ENCODE measurements at regions not wholly inside any gene's neighbourhood (a gene's known extent, or its start where the extent isn't known, plus 50 kb on each side); places are given as distances from the start of the nearest gene placed in this dataset.
A peak's percentile ranks its signal among the peaks of the same experiment; 100 is the strongest.
"Not testable (repeated sequence)": the region's sequence is repeated elsewhere in the genome, so short reads cannot be mapped to it uniquely, and the experiment has no call there.

DNA sequence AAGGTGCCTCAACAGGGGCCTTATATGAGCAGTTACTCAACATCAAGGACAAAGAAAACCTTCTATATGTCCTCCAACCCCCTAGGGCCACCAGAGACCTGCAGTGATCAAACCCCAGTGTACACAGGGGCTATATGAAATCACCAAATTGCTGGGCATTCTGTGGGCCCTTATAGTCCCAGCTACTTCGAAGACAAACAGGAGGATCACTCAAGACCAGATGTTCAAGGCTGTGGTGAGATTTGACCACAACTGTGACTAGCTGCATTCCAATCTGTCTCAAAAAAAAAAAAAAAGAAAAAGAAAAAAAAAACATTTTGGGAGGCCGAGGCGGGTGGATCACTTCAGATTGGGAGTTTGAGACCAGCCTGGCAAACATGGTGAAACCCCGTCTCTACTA is 51.0 kb upstream of the PRB2 start:
- DNase-seq (no peak), ATAC-seq (no peak)
- intact Hi-C loops (cut with DNase I, micrococcal nuclease) = no loop called here

DNA sequence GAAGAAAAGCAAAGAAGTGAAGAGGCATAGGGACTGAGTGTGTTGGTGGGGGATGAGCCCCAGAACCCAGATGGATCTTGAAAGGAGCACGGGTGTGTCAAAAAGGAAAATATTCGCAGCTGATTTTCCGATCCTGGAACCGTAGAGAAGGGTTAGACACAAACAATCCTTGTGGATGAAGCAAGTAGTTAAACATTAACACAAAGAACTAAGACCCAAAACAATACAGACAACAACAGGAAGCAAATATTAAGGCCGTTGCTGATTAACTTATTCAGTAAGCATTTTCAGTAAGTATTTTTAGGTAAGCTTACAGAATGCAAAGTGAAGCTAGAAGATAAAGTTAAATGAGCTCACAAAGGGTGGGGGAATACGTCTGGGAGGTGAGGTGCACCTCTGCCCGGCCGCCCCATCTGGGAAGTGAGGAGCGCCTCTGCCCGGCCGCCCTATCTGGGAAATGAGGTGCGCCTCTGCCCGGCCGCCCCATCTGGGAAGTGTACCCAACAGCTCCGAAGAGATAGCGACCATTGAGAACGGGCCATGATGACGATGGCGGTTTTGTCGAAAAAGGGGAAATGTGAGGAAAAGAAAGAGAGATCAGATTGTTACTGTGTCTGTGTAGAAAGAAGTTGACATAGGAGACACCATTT is 62.8 kb upstream of the PRB2 start:
- no peak for DNase-seq
- no peak for ATAC-seq
- intact Hi-C loops (cut with DNase I, micrococcal nuclease) = no loop called here

DNA sequence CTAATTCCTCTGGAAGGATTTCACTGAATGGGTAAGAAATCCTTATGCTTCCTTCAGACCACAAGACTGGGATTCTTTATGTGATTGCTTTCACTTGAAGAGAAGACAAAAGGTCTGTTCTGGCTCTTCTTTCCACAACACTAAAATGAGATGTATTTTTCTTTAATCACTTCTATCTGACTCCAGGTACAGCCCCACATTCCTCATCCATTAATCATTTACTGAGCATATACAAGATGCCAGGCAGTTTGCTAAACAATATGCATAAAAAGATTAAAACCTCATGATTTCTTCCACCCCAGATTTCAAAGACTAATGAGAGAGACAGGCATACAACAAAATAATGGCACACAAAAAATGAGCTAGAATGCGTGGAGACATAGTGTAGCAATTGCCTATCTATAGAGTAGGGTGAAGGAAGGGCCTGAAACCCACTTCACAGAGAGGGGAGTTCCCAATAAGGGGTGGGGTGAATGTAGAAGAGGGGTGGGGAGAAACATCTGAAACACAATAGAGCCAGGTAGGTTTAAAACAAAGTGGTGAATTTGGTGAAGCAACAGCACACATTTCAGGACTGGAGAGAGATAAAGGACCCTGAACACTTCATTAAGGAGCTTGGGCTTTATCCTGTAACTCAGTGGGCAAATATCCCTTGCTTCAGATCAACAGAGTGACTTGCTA is 65.1 kb upstream of the PRB2 start:
- ATAC-seq (no peak), DNase-seq (no peak)
- intact Hi-C loops (cut with DNase I, micrococcal nuclease) = no loop called here

DNA sequence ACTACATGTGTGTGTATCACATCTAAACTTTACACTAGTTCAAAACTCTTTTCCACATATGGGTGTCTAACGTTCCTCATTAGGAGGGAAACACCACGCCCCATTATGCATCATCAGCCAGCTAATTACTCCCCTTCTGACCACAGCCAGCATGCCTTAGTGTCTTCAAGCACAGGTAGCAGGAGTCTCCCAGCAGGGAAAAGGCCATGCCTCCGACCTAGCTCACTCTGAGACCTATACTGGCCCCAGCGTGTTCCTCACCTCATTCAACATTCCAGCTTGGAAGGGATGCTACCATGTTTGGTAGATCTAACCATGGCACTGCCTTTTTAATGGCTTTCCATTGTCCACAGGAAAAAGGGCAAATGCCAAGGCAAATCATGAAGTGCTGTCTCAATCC is 66.1 kb upstream of the PRB2 start:
- ATAC-seq (no peak), DNase-seq (no peak)
- intact Hi-C loops (cut with DNase I, micrococcal nuclease) = no loop called here

DNA sequence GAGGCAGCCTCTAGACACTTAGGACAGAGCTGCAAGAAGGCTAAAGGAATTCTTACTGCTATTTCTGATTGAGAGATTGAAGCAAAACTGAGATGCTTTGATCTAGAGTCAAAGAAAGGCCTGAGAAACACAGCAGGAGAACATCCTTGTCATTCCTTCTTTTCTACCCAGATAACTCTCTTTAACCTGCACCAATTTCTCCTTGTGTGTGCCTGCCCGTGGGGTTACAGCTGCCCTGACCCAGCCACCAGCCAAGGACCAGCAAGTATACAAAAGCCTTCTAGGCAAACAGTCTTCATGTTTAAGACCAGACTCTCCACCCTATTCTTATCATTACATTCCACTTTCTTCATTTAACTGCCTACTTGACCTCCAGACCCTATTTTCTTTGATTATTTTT is 81.7 kb upstream of the PRB2 start:
- intact Hi-C loops (cut with DNase I, micrococcal nuclease) = no loop called here
- ATAC-seq (no peak), DNase-seq (no peak)

GRCh38 chr12:11482955-11483354 is 87.6 kb upstream of the PRB2 start:
- DNase-seq (no peak), ATAC-seq (no peak)
- intact Hi-C loops (cut with DNase I, micrococcal nuclease) = loop anchor here in 1 of 2 donors (10.0 kb wide), 1 partner anchor 258 kb away; no protein-coding TSS in a partner anchor

GRCh38 chr12:11486623-11487444 is 91.5 kb upstream of the PRB2 start:
- peak; percentile 85 for ATAC-seq
- intact Hi-C loops (cut with DNase I, micrococcal nuclease) = loop anchor here in 1 of 2 donors (5.0 to 10.0 kb wide), 2 partner anchors 262 to 715 kb away; no protein-coding TSS in a partner anchor

DNA sequence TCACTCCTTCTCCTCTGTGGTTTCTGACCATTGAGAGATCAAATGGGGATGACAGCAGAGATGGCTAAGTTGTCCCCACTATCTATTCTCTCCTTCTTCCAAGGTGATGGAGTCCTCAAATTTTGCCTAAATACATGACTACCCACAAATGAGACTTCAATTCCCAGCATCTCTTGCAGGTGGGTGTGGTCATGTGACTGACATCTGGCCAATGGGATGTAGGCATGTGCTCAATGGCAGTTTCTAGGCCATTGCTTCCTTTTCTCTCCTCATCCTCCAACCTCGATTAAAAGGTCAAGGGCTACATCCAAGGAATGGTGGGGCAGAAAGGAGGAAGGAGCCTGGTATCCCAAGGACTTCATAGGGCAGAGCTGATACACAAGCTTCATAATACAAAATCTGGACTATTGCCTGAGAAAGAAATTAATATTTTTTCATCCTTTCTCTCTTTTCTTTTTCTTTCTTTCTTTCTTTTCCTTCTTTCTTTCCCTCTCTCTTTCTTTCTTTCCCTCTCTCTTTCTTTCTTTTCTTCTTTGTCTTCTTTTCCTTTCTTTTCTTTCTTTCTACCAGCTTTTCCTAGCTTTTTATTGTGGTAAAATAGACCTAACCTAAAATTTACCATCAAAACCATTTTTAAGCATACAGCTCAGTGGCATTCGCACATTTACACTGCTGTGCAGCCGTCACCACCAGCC is 100.9 kb upstream of the PRB2 start:
- ATAC-seq (no peak), DNase-seq (no peak)
- intact Hi-C loops (cut with DNase I, micrococcal nuclease) = no loop called here

More at GRCh38 chr12:11486623-11487444, 91.5 kb upstream of the PRB2 start:
- peak; percentile 58 to 80 for DNase-seq

DNA sequence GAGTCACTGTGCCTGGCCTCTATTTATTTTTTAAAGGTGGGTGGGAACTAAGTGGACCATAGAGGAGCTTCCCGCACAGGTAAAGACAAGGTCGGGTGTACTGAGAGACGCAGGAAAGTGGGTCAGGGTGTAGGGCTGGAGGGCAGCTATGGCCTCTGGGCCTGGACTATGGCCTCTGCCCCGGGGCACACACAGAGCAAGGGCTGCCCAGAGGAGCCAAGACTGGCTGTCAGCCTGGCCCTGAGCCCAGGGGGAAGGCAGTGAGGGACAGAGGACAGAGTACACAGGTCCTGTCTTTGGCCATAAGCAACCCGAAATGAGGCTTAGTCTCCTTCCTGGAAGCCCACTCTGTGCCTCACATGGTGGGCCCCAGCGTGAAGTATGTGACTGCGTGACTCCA is 102.1 kb upstream of the PRB2 start:
- intact Hi-C loops (cut with DNase I, micrococcal nuclease) = no loop called here
- no peak for DNase-seq
- ATAC-seq = no peak

GRCh38 chr12:11497995-11498394 is 102.6 kb upstream of the PRB2 start:
- intact Hi-C loops (cut with DNase I, micrococcal nuclease) = no loop called here
- DNase-seq (no peak), ATAC-seq (no peak)

DNA sequence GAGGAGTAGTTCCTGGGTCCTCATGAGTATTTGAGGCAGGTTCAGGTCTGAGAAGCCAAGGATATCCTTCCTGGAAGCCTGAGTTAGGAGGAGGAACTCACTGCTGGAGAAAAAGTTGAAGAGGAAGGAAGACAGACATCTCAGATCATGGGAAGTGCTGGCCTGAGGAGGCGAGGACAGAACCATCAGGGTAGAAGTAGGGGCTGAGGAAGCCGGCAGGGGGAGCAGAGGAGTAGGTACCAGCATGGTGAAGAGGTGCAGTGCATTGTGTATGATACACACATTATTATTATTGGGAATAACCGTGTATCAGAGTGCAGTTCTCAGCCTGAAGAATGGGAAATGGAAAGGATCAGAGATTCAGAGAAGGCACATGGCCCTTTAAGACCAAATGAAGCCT is 103.2 kb upstream of the PRB2 start:
- intact Hi-C loops (cut with DNase I, micrococcal nuclease); ATAC-seq: not testable (repeated sequence)
- DNase-seq = peak in 1 of 2 donors; percentile 16

DNA sequence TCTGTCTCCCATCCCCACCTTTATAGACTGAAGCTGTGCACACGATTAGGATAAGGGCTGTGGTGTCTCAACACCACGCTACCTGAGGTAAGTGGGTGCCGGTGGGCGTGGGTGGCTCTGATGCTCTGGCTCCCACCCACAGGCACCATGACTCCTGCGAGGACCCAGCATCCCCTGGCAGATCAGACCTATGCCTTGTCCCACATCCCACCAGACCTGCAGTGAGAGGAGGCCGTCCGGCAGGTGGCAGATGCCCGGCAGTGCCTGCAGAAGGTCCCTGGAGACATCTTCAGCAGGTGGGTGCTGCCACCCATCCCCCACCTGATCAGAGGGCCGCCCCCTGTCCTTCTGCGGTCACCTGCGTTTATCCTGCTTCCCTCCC is 104.4 kb upstream of the PRB2 start:
- no peak for ATAC-seq
- no peak for DNase-seq
- intact Hi-C loops (cut with DNase I, micrococcal nuclease) = no loop called here

DNA sequence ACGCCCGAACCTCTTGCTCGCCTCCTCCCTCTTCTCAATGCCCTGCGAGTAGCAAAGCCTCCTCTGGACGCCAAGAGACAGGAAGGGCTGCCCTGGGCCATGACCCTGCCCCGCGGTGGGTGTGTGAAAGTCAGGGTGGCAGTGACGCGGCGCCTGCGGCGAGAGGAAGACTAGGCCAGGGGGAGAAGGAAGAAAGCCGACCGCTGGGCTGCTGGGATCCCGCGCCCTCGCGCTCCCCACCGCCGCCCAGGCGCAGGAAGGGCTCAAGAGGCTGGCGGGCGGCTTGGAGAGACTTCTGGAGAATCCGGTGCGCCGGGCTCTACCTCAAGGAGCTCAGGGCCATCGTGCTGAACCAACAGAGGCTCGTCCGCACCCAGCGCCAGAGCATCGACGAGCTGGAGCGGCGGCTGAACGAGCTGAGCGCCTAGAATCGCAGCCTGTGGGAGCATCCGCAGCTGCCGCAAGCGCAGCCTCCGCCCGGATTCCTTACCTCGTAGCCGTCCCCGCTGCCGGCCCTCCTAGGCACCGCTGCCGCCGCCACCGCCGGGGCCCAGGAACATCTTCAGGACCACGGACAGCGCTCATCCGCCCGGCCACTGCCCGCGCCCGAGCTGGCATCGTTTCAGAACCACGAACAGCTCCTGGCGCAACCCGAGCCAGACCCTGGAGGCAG is 105.0 kb upstream of the PRB2 start:
- peak; percentile 59 to 88 for DNase-seq
- intact Hi-C loops (cut with DNase I, micrococcal nuclease) = no loop called here
- peak; percentile 93 for ATAC-seq

DNA sequence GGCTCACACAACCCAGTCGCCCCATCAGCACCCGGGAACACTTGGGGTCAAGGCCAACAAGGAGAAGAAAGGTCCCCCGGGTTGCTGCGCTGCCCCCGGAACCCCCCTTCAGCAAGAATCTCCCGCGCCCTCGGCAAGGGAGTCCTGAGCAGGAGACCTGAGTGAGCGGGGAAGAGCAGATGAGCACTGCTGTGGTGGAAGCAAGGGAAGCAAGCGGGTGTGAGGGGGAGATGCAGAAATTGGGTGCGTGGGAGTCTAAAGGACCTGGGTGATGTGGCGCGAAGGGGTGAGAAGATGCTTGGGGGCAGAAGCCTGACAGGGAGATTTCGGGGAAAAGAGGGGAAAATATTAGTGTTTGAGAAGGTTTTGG is 105.5 kb upstream of the PRB2 start:
- intact Hi-C loops (cut with DNase I, micrococcal nuclease) = no loop called here
- DNase-seq (no peak), ATAC-seq (no peak)

DNA sequence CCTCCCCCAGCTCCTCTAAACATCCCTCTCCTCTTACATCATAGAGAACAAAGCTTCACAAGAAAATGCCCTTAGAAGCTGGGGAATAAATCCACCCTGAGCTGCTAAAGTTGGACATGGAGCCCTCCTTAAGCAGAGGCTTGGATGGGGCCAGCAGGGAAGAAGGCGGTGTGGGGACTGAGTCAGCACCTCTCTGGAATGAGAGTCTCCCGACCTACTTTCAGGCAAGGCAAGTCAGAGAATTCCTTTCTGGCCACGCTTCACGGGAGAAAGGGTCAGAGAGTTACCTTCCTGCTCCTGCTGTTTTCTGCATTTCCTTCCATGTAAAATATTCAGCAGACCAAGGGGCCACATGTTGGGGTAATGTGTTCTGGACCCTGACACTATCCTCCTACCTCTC is 113.3 kb upstream of the PRB2 start:
- intact Hi-C loops (cut with DNase I, micrococcal nuclease) = no loop called here
- DNase-seq (no peak), ATAC-seq (no peak)

- ATAC-seq = no peak
- intact Hi-C loops (cut with DNase I, micrococcal nuclease) = no loop called here
These were observed 114.0 kb upstream of the PRB2 start for GRCh38 chr12:11509326-11509725.

DNA sequence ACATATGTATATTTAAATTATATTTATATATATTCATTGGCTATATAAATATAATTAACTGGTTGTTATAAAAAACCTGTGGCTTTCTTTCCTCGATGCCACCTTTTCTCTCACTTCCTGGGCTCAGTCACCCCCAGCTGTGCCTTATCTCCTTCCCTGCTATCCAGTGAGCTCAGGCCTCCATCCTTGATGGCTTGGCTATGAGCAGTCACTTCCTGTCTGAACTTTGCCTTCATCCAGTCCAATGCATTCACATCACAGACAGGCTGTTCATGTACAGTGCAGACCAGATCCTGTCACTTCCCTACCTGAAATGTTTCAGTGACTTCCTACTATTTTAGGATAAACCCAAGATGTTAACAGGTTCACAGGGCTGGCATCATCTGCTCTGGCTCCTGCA is 115.3 kb upstream of the PRB2 start:
- no peak for DNase-seq
- intact Hi-C loops (cut with DNase I, micrococcal nuclease) = no loop called here
- ATAC-seq = peak; percentile 56

More at GRCh38 chr12:11509326-11509725, 114.0 kb upstream of the PRB2 start:
- no peak for DNase-seq

DNA sequence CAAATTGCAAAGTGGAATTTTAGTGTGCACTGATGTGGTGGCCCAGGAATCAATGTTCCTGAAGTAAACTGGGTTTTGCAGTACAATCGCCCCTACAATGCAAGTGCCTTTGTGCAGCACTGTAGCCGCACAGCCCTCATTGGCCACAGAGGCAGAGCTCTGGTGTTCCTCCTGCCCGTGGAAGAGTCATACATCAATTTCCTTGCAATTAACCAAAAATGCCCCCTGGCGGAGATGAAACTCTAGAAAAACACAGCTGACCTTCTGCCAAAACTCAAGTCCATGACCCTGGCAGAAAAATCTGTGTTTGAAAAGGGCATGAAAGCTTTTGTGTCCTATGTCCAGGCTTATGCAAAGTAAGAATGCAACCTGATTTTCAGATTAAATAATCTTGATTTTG is 117.9 kb upstream of the PRB2 start:
- no peak for ATAC-seq

DNA sequence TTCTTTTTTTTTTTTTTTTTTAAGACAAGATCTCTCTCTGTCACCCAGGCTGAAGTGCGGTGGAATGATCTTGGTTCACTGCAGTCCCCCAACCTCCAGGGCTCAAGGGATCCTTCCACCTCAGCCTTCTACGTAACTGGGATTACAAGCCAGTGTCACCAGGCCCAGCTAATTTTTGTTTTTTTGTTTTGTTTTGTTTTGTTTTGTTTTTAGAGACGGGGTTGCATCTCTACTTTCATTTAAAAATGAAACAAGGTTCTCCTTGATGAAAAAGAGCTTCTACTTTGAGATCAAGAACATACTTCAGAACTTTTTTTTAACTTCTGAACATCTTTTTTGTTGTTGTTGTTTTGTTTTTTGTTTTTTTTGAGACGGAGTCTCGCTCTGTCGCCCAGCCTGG is 121.7 kb upstream of the PRB2 start:
- intact Hi-C loops (cut with DNase I, micrococcal nuclease) = no loop called here
- ATAC-seq = no peak
- no peak for DNase-seq

More for the DNA sequence above, 117.9 kb upstream of the PRB2 start:
- intact Hi-C loops (cut with DNase I, micrococcal nuclease) = no loop called here
- DNase-seq = no peak

All from left colon (tissue), 2 donors.